IMR-90 (cell line): ENCODE measurements at regions not wholly inside any gene's neighbourhood (a gene's known extent, or its start where the extent isn't known, plus 50 kb on each side); places are given as distances from the start of the nearest gene placed in this dataset.

Experiments
- BHLHE40 ChIP-seq: fragments of 150-350 bp; IDR thresholded peaks from 2 replicates; pipeline ENCODE4 v1.6.1; 2016; ENCODE audit warnings: mild to moderate bottlenecking, low read depth, low read length
- CEBPB ChIP-seq: IDR thresholded peaks from 2 replicates; pipeline ENCODE4 v1.6.1; 2012; ENCODE audit warnings: low read depth, low read length, improper control_type of control experiment
- CHD1 ChIP-seq: IDR thresholded peaks from 2 replicates; pipeline ENCODE4 v1.6.1; 2012; ENCODE audit warnings: low read depth, low read length, improper control_type of control experiment
- CTCF ChIP-seq: conservative IDR thresholded peaks from 2 replicates; pipeline ENCODE4 v1.5.1; 2012; ENCODE audit warnings: mild to moderate bottlenecking, low read depth, low read length, improper control_type of control experiment
- ELK1 ChIP-seq: fragments of 150-350 bp; IDR thresholded peaks from 2 replicates; pipeline ENCODE4 v1.6.1; 2016; ENCODE audit warnings: low read depth, mild to moderate bottlenecking, low read length, moderate library complexity, borderline replicate concordance
- MAFK ChIP-seq: IDR thresholded peaks from 2 replicates; pipeline ENCODE4 v1.6.1; 2012; ENCODE audit warnings: low read depth, low read length, improper control_type of control experiment
- MAZ ChIP-seq: IDR thresholded peaks from 2 replicates; pipeline ENCODE4 v1.6.1; 2012; ENCODE audit warnings: low read depth, mild to moderate bottlenecking, low read length, improper control_type of control experiment, moderate library complexity, borderline replicate concordance
- NFE2L2 ChIP-seq: fragments of 150-350 bp; IDR thresholded peaks from 2 replicates; pipeline ENCODE4 v1.6.1; 2016; ENCODE audit warnings: low read depth, mild to moderate bottlenecking, low read length
- POLR2A ChIP-seq: IDR thresholded peaks from 2 replicates; pipeline ENCODE4 v1.6.1; 2012; ENCODE audit warnings: mild to moderate bottlenecking, low read depth, low read length
- RAD21 ChIP-seq: IDR thresholded peaks from 2 replicates; pipeline ENCODE4 v1.6.1; 2012; ENCODE audit warnings: low read length, improper control_type of control experiment
- RCOR1 ChIP-seq: IDR thresholded peaks from 2 replicates; pipeline ENCODE4 v1.6.1; 2012; ENCODE audit warnings: mild to moderate bottlenecking, low read length, improper control_type of control experiment; ENCODE audit not compliant: insufficient replicate concordance
- SMC3 ChIP-seq: fragments of 150-350 bp; IDR thresholded peaks from 2 replicates; pipeline ENCODE4 v1.6.1; 2016; ENCODE audit warnings: low read depth, mild to moderate bottlenecking, antibody characterized with exemption, low read length, moderate library complexity
- USF2 ChIP-seq: fragments of 150-350 bp; IDR thresholded peaks from 2 replicates; pipeline ENCODE4 v1.6.1; 2017; ENCODE audit warnings: mild to moderate bottlenecking, antibody characterized with exemption, low read length, low read depth

GRCh38 chr6:14367296-14367695, 249.7 kb downstream of the CD83 start:
- TF ChIP-seq POLR2A: no peak
- TF ChIP-seq CEBPB: no peak
- TF ChIP-seq CTCF: no peak
- no peak for TF ChIP-seq ELK1
- no peak for TF ChIP-seq RAD21
- TF ChIP-seq USF2: no peak
- no peak for TF ChIP-seq MAFK
- TF ChIP-seq SMC3: no peak
- TF ChIP-seq MAZ: no peak
- no peak for TF ChIP-seq RCOR1
- TF ChIP-seq CHD1: no peak
- TF ChIP-seq BHLHE40: no peak
- no peak for TF ChIP-seq NFE2L2
